ENCODE measurements at regions not wholly inside any gene's neighbourhood (a gene's known extent, or its start where the extent isn't known, plus 50 kb on each side); places are given as distances from the start of the nearest gene placed in this dataset.

DNA sequence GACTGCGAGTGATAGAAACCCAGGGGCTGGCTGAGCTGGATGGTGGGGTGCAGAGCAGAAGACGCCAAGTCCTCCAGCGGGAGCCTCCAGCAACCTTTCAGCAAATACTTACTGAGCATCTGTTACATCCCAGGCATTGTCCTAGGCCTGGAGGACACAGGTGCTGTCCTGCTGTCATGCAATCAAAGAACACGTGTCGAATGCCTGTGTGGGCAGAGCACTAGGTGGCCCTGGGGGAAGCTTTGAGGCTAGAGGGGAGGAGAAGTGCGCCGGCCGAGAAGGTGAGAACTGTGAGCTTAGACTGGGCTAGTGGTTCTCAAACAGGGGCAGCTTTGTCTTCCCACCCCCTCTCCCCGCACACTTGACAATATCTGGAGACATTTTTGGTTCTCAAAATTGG lies 233.6 kb downstream of the BMP7 start:
- TF ChIP-seq, protein P1, sequence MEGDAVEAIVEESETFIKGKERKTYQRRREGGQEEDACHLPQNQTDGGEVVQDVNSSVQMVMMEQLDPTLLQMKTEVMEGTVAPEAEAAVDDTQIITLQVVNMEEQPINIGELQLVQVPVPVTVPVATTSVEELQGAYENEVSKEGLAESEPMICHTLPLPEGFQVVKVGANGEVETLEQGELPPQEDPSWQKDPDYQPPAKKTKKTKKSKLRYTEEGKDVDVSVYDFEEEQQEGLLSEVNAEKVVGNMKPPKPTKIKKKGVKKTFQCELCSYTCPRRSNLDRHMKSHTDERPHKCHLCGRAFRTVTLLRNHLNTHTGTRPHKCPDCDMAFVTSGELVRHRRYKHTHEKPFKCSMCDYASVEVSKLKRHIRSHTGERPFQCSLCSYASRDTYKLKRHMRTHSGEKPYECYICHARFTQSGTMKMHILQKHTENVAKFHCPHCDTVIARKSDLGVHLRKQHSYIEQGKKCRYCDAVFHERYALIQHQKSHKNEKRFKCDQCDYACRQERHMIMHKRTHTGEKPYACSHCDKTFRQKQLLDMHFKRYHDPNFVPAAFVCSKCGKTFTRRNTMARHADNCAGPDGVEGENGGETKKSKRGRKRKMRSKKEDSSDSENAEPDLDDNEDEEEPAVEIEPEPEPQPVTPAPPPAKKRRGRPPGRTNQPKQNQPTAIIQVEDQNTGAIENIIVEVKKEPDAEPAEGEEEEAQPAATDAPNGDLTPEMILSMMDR (IDR thresholded peaks at IDR 0.05): no peak
- Histone ChIP-seq H3K4me1 (ENCODE audit: control insufficient read depth in 1 of 2, insufficient read depth in 1 of 2, low read depth in 1 of 2, low read length in 1 of 2) (no peaks in the 10 kb centered on the region), H3K27ac (no peak overlapping the region), H3K9me3 (no peaks in the 10 kb centered on the region), H3K4me3 (ENCODE audit: low read depth in 1 of 2, low read length in 1 of 2) (no peak overlapping the region), H3K36me3 (no peaks in the 10 kb centered on the region), H3K27me3 (peaks cover 17% of the 10 kb centered on the region)

DNA sequence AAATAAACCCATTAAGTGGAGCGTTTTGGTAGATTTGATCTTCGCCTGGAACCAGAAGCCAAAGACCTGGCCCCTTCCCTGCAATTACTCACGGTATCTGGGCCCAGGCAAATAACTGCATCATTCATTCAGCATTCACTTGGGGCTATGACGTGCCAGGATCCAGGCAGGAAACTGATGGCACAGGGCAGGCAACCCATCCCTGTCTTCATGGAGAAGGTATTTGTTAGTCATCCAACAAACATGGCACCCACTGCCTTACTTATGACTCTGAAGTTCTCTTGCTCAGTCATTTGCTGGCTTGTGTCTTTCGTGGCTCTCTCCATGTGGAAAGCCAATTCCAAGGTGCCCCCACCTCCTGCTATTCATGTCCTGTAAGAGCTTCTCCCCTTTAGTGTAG lies 232.4 kb downstream of the BMP7 start:
- Histone ChIP-seq H3K27me3 (peaks cover 17% of the 10 kb centered on the region), H3K4me1 (ENCODE audit: control insufficient read depth in 1 of 2, insufficient read depth in 1 of 2, low read depth in 1 of 2, low read length in 1 of 2) (no peaks in the 10 kb centered on the region), H3K27ac (no peak overlapping the region), H3K36me3 (no peaks in the 10 kb centered on the region), H3K9me3 (no peaks in the 10 kb centered on the region), H3K4me3 (ENCODE audit: low read depth in 1 of 2, low read length in 1 of 2) (no peak overlapping the region)
- TF ChIP-seq, protein P1 (IDR thresholded peaks at IDR 0.05): no peak

DNA sequence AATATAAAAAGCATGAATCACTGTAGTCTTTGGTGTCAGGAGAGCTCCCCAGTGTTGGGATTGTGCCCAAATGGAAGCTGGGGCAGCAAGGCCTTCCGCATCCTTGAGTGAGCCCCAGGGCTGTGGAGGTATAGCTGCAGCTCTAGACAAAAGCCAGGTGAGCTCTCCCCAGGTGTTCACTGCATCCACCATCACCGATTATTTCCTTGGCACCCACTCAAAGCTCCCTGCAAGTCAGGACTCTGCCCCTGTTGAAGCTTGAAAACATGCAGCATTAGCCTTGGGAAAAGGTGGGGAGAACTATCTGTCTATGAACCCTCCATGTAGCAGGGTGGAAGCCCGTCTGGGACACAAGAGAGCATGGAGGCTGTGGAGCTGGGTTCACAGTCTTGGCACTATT lies 228.8 kb downstream of the BMP7 start:
- Histone ChIP-seq H3K4me1 (ENCODE audit: control insufficient read depth in 1 of 2, insufficient read depth in 1 of 2, low read depth in 1 of 2, low read length in 1 of 2) (no peaks in the 10 kb centered on the region), H3K27me3 (peaks cover 5% of the 10 kb centered on the region)

DNA sequence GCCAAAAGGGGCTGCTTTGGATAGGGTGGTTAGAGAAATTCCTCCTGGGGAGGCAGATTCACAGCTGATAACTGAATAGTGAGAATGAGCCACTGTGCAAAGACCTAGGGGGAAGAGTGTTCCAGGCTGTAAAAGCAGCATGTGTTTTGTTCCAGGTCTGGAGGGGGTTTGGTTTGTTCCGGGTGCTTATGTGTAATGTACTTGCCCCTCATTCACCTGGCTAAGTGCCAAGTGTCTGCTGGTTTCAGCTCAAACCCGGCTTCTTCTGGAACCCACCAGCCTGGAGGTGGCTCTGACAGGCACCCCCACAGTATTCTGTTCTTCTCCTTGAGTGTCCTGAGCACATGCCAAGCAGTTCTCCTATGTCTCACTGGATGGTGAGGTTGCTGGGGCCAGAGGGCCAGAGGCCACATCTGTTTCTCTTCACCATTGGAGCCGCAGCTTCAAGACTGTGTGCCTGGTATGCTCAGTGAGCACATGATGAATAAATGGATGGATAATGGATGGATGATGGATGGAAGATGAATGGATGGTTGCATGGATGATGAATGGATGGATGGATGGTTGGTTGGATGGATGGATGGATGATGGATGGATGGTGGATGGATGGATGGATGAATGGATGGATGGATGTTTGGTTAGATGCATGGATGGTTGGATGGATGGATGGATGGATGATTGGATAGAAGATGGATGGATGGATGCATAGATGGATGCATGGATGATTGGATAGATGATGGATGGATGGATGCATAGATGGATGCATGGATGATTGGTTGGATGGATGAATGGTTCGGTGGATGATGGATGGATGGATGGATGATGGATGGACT lies 227.6 kb downstream of the BMP7 start:
- Histone ChIP-seq H3K9me3 (no peaks in the 10 kb centered on the region), H3K4me1 (ENCODE audit: control insufficient read depth in 1 of 2, insufficient read depth in 1 of 2, low read depth in 1 of 2, low read length in 1 of 2) (no peaks in the 10 kb centered on the region), H3K36me3 (no peaks in the 10 kb centered on the region), H3K27ac (no peak overlapping the region), H3K27me3 (peaks cover 5% of the 10 kb centered on the region), H3K4me3 (ENCODE audit: low read depth in 1 of 2, low read length in 1 of 2) (no peak overlapping the region)
- TF ChIP-seq, protein P1 (IDR thresholded peaks at IDR 0.05): no peak

More for the DNA sequence above, 228.8 kb downstream of the BMP7 start:
- Histone ChIP-seq H3K4me3 (ENCODE audit: low read depth in 1 of 2, low read length in 1 of 2) (no peak overlapping the region), H3K36me3 (no peaks in the 10 kb centered on the region), H3K9me3 (no peaks in the 10 kb centered on the region), H3K27ac (no peak overlapping the region)
- TF ChIP-seq, protein P1 (IDR thresholded peaks at IDR 0.05): no peak

DNA sequence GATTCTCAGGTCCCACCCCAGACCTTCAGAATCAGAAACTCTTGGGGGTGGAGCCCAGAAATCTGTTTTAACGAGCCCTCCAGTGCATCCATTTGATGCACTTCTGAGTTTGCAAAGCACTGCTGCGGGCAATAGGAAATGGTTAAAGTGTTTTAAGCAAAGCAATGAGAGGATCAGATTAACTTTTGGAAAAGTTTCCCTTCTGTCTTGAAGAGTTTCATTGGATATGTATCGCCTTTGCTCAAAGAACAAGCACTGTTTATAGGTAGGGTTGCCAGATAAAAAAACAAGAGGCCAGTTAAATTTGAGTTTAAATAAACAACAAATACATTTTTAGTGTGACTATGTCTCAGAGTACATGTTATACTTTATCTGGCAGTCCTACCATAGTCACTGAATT lies 226.0 kb downstream of the BMP7 start:
- Histone ChIP-seq H3K4me3 (ENCODE audit: low read depth in 1 of 2, low read length in 1 of 2) (no peak overlapping the region), H3K27me3 (peaks cover 5% of the 10 kb centered on the region), H3K9me3 (no peaks in the 10 kb centered on the region), H3K4me1 (ENCODE audit: control insufficient read depth in 1 of 2, insufficient read depth in 1 of 2, low read depth in 1 of 2, low read length in 1 of 2) (no peaks in the 10 kb centered on the region), H3K27ac (no peak overlapping the region), H3K36me3 (no peaks in the 10 kb centered on the region)
- TF ChIP-seq, protein P1 (IDR thresholded peaks at IDR 0.05): no peak
